ENCODE measurements at regions not wholly inside any gene's neighbourhood (a gene's known extent, or its start where the extent isn't known, plus 50 kb on each side); places are given as distances from the start of the nearest gene placed in this dataset.

GRCh38 chrX:149282909-149283308 lies 222.2 kb downstream of the IDS start:
- TF ChIP-seq EZH2 (optimal IDR thresholded peaks at IDR 0.05; ENCODE audit: low read depth, low read length) (no peak), EZH2phosphoT487 (IDR thresholded peaks at IDR 0.05; ENCODE audit: low read length) (no peak)
- TF ChIP-seq, protein P1, sequence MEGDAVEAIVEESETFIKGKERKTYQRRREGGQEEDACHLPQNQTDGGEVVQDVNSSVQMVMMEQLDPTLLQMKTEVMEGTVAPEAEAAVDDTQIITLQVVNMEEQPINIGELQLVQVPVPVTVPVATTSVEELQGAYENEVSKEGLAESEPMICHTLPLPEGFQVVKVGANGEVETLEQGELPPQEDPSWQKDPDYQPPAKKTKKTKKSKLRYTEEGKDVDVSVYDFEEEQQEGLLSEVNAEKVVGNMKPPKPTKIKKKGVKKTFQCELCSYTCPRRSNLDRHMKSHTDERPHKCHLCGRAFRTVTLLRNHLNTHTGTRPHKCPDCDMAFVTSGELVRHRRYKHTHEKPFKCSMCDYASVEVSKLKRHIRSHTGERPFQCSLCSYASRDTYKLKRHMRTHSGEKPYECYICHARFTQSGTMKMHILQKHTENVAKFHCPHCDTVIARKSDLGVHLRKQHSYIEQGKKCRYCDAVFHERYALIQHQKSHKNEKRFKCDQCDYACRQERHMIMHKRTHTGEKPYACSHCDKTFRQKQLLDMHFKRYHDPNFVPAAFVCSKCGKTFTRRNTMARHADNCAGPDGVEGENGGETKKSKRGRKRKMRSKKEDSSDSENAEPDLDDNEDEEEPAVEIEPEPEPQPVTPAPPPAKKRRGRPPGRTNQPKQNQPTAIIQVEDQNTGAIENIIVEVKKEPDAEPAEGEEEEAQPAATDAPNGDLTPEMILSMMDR (IDR thresholded peaks at IDR 0.05; ENCODE audit: low read length): no peak
- no peak overlapping the region for H3K4me2 ChIP-seq (ENCODE audit: low read depth, low read length)
- H3F3A ChIP-seq (ENCODE audit: insufficient read depth, low read length): no peaks in the 10 kb centered on the region
- H3K9me2 ChIP-seq (replicated peaks; ENCODE audit: insufficient read depth, low read length): no peaks in the 10 kb centered on the region
- H3K9ac ChIP-seq (ENCODE audit: low read length): no peak overlapping the region
- no peak overlapping the region for H3K4me3 ChIP-seq (ENCODE audit: low read length)
- no peak overlapping the region for H3K27ac ChIP-seq (ENCODE audit: low read length)
- H3K36me3 ChIP-seq (replicated peaks; ENCODE audit: insufficient read depth, low read length): no peaks in the 10 kb centered on the region
- no peaks in the 10 kb centered on the region for H3K79me2 ChIP-seq (ENCODE audit: low read length)
- H4K20me1 ChIP-seq (ENCODE audit: insufficient read depth, low read length): no peaks in the 10 kb centered on the region
- no peak for DNase-seq
- H3K27me3 ChIP-seq (replicated peaks; ENCODE audit: insufficient read depth, low read length): no peaks in the 10 kb centered on the region
- no peak overlapping the region for H2AFZ ChIP-seq (ENCODE audit: low read length)
- H3K4me1 ChIP-seq (ENCODE audit: low read length): no peaks in the 10 kb centered on the region
- H3K9me3 ChIP-seq (replicated peaks; ENCODE audit: insufficient read depth, low read length): no peaks in the 10 kb centered on the region

DNA sequence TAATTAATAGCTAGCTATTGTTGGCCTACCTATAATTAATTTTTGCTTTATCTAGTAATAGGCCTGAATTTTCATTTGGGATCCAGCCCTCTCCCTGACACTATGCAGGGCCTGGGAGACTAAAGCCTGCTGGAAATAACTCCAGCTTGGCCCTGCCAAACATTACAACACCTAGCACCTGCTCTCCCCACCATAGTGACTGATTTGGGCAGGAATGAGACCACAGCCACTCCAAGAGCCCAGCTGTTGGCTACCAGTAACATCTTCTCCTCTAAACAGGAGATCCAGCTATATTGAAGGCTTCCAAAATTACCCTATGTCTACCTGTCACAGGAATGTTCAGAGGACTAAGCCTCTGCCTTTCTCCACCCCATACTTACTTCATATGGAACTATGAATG lies 225.1 kb downstream of the IDS start:
- H3K36me3 ChIP-seq (replicated peaks; ENCODE audit: insufficient read depth, low read length): no peaks in the 10 kb centered on the region
- H3F3A ChIP-seq (ENCODE audit: insufficient read depth, low read length): no peaks in the 10 kb centered on the region
- H3K9me2 ChIP-seq (replicated peaks; ENCODE audit: insufficient read depth, low read length): no peaks in the 10 kb centered on the region
- H3K27ac ChIP-seq (ENCODE audit: low read length): no peak overlapping the region
- no peak for DNase-seq
- H3K79me2 ChIP-seq (ENCODE audit: low read length): no peaks in the 10 kb centered on the region
- H3K9ac ChIP-seq (ENCODE audit: low read length): no peak overlapping the region
- no peaks in the 10 kb centered on the region for H3K4me1 ChIP-seq (ENCODE audit: low read length)
- H3K9me3 ChIP-seq (replicated peaks; ENCODE audit: insufficient read depth, low read length): no peaks in the 10 kb centered on the region
- no peak overlapping the region for H3K4me2 ChIP-seq (ENCODE audit: low read depth, low read length)
- no peak for TF ChIP-seq EZH2phosphoT487 (IDR thresholded peaks at IDR 0.05; ENCODE audit: low read length)
- TF ChIP-seq, protein P1 (IDR thresholded peaks at IDR 0.05; ENCODE audit: low read length): no peak
- TF ChIP-seq EZH2 (optimal IDR thresholded peaks at IDR 0.05; ENCODE audit: low read depth, low read length): no peak
- no peak overlapping the region for H2AFZ ChIP-seq (ENCODE audit: low read length)
- H3K4me3 ChIP-seq (ENCODE audit: low read length): no peak overlapping the region
- no peaks in the 10 kb centered on the region for H4K20me1 ChIP-seq (ENCODE audit: insufficient read depth, low read length)
- H3K27me3 ChIP-seq (replicated peaks; ENCODE audit: insufficient read depth, low read length): no peaks in the 10 kb centered on the region

GRCh38 chrX:149275836-149276235 lies 229.3 kb downstream of the IDS start:
- Histone ChIP-seq H3K9me2 (replicated peaks; ENCODE audit: insufficient read depth, low read length) (no peaks in the 10 kb centered on the region), H3K36me3 (replicated peaks; ENCODE audit: insufficient read depth, low read length) (no peaks in the 10 kb centered on the region), H3K4me2 (ENCODE audit: low read depth, low read length) (no peak overlapping the region), H3K27ac (ENCODE audit: low read length) (no peak overlapping the region), H4K20me1 (ENCODE audit: insufficient read depth, low read length) (no peaks in the 10 kb centered on the region), H3K9ac (ENCODE audit: low read length) (no peak overlapping the region), H2AFZ (ENCODE audit: low read length) (no peak overlapping the region), H3K79me2 (ENCODE audit: low read length) (no peaks in the 10 kb centered on the region), H3K9me3 (replicated peaks; ENCODE audit: insufficient read depth, low read length) (no peaks in the 10 kb centered on the region), H3K4me1 (ENCODE audit: low read length) (0 out of 2 replicates have a peak, but pooled peaks cover 5% of the 10 kb centered on the region), H3F3A (ENCODE audit: insufficient read depth, low read length) (no peaks in the 10 kb centered on the region), H3K27me3 (replicated peaks; ENCODE audit: insufficient read depth, low read length) (no peaks in the 10 kb centered on the region), H3K4me3 (ENCODE audit: low read length) (no peak overlapping the region)
- DNase-seq: no peak
- TF ChIP-seq, protein P1 (IDR thresholded peaks at IDR 0.05; ENCODE audit: low read length): no peak
- TF ChIP-seq EZH2phosphoT487 (IDR thresholded peaks at IDR 0.05; ENCODE audit: low read length) (no peak), EZH2 (optimal IDR thresholded peaks at IDR 0.05; ENCODE audit: low read depth, low read length) (no peak)

All from MM.1S (cell line).